ENCODE measurements at regions not wholly inside any gene's neighbourhood (a gene's known extent, or its start where the extent isn't known, plus 50 kb on each side); places are given as distances from the start of the nearest gene placed in this dataset.

DNA sequence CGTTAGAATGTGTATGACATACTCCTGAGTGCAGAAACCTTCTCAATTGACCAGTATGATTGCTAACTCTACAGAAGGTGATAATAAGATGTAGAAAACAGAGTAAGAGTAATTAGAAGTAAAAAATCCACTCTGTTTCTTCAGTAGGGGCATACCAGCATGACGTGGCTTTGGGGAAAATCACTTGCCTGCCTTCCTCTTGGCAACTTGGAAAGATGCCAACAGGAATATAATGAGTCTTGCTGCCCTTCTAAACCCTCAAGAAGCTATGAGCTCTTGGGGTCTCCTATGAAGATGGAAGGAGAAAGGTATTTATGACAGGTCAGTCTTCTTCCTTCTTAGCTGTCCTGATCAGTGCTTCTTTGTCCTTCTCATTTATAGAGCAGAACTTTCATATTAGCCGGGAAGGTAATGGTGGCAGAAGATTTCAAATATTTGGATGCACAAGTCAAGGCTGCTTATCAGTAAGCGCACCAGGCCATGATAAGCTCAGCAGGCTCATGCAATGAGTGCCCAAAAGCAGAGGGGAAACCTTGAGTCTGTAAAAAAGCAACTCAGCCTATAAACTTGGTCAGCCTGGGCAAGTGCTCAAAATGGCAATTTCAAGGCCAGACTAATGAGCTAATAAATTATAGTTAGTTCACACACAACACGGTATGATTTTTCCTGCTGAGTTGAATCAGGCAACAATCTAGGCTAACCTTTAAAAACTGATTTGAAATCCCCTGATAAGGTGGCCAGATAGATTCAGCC, 69.7 kb upstream of the PPARGC1A start:
- H2AFZ ChIP-seq (ENCODE audit: insufficient read depth, low read depth, low read length, poor library complexity, severe bottlenecking): no peak overlapping the region
- Mint-ChIP-seq H3K4me3 (no peak overlapping the region), H3K9me3 (peaks cover 0 to 3% (median 0%) of the 10 kb centered on the region in 7 donors), H3K36me3 (no peaks in the 10 kb centered on the region), H3K27ac (peak overlapping the region in 1 of 7 donors; percentile 53), H3K4me1 (peaks cover 7% of the 10 kb centered on the region), H3K27me3 (ENCODE audit: low read depth in 3 of 3) (peaks cover 0 to 5% (median 3%) of the 10 kb centered on the region in 3 donors)
- H3K79me2 ChIP-seq (ENCODE audit: insufficient read depth, low read length): no peaks in the 10 kb centered on the region
- peak in 1 of 3 donors; percentile 55 for DNase-seq
- H3K9ac ChIP-seq (ENCODE audit: insufficient read depth, low read length, poor library complexity, severe bottlenecking): no peak overlapping the region
- no peaks in the 10 kb centered on the region for H3K4me1 ChIP-seq (ENCODE audit: control insufficient read depth in 1 of 2, insufficient read depth in 2 of 2, low read length in 2 of 2)
- no peak overlapping the region for H3K27ac ChIP-seq (ENCODE audit: low read depth in 1 of 2, low read length in 2 of 2)
- no peak overlapping the region for H3K4me3 ChIP-seq (replicated peaks in 1 of 3; ENCODE audit: low read depth in 2 of 3, low read length in 3 of 3)
- no peaks in the 10 kb centered on the region for H3K36me3 ChIP-seq (replicated peaks in 1 of 2; ENCODE audit: control insufficient read depth in 1 of 2, insufficient read depth in 2 of 2, low read length in 2 of 2)
- H3K4me2 ChIP-seq (replicated peaks; ENCODE audit: extremely low read depth, low read length, poor library complexity, severe bottlenecking): no peak overlapping the region
- H3K27me3 ChIP-seq (ENCODE audit: control insufficient read depth in 2 of 2, insufficient read depth in 2 of 2, low read length in 2 of 2): peaks cover 2% of the 10 kb centered on the region in 2 donors
- no peaks in the 10 kb centered on the region for H3K9me3 ChIP-seq (replicated peaks in 1 of 2; ENCODE audit: control insufficient read depth in 1 of 2, insufficient read depth in 1 of 2, low read length in 2 of 2)
- TF ChIP-seq, protein P1, sequence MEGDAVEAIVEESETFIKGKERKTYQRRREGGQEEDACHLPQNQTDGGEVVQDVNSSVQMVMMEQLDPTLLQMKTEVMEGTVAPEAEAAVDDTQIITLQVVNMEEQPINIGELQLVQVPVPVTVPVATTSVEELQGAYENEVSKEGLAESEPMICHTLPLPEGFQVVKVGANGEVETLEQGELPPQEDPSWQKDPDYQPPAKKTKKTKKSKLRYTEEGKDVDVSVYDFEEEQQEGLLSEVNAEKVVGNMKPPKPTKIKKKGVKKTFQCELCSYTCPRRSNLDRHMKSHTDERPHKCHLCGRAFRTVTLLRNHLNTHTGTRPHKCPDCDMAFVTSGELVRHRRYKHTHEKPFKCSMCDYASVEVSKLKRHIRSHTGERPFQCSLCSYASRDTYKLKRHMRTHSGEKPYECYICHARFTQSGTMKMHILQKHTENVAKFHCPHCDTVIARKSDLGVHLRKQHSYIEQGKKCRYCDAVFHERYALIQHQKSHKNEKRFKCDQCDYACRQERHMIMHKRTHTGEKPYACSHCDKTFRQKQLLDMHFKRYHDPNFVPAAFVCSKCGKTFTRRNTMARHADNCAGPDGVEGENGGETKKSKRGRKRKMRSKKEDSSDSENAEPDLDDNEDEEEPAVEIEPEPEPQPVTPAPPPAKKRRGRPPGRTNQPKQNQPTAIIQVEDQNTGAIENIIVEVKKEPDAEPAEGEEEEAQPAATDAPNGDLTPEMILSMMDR (IDR thresholded peaks at IDR 0.05): no peak
- no peaks in the 10 kb centered on the region for H4K20me1 ChIP-seq (ENCODE audit: insufficient read depth, low read length)
- intact Hi-C loops (cut with micrococcal nuclease): no loop called here
- WGBS (ENCODE audit: insufficient coverage): 71% methylated on average over 1 of the region's 5 CpGs

DNA sequence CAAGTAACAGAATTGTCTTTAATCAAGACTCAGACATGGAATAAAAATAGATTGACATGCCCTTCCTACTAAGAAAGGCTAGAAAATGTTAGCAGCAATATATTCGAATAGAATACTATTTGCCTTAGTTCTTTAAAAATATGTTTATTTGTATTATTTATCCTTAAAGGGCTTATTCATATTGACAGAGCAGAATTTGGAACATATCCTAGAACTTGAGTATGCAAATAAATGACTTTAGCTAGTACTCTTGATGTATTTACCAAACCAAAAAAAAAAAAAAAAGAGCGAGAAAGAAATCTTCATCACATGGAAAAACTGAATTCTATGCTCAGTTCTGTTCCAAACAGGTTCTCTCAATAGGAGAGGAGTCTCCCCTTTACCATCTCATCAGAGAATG, 68.9 kb upstream of the PPARGC1A start:
- H3K79me2 ChIP-seq (ENCODE audit: insufficient read depth, low read length): no peaks in the 10 kb centered on the region
- no peak for DNase-seq
- no peak overlapping the region for H3K4me2 ChIP-seq (replicated peaks; ENCODE audit: extremely low read depth, low read length, poor library complexity, severe bottlenecking)
- TF ChIP-seq, protein P1 (IDR thresholded peaks at IDR 0.05): no peak
- Mint-ChIP-seq H3K4me1 (peaks cover 7% of the 10 kb centered on the region), H3K4me3 (no peak overlapping the region), H3K27me3 (ENCODE audit: low read depth in 3 of 3) (peaks cover 0 to 5% (median 3%) of the 10 kb centered on the region in 3 donors), H3K27ac (peak overlapping the region in 1 of 7 donors; percentile 30), H3K36me3 (no peaks in the 10 kb centered on the region), H3K9me3 (peaks cover 0 to 3% (median 0%) of the 10 kb centered on the region in 7 donors)
- no peaks in the 10 kb centered on the region for H3K4me1 ChIP-seq (ENCODE audit: control insufficient read depth in 1 of 2, insufficient read depth in 2 of 2, low read length in 2 of 2)
- no peak overlapping the region for H3K9ac ChIP-seq (ENCODE audit: insufficient read depth, low read length, poor library complexity, severe bottlenecking)
- H3K4me3 ChIP-seq (replicated peaks in 1 of 3; ENCODE audit: low read depth in 2 of 3, low read length in 3 of 3): no peak overlapping the region
- intact Hi-C loops (cut with micrococcal nuclease): no loop called here
- no peaks in the 10 kb centered on the region for H3K9me3 ChIP-seq (replicated peaks in 1 of 2; ENCODE audit: control insufficient read depth in 1 of 2, insufficient read depth in 1 of 2, low read length in 2 of 2)
- no peaks in the 10 kb centered on the region for H4K20me1 ChIP-seq (ENCODE audit: insufficient read depth, low read length)
- WGBS (ENCODE audit: insufficient coverage): no CpG with 5 or more reads among the region's 2 CpGs
- H2AFZ ChIP-seq (ENCODE audit: insufficient read depth, low read depth, low read length, poor library complexity, severe bottlenecking): no peak overlapping the region
- H3K36me3 ChIP-seq (replicated peaks in 1 of 2; ENCODE audit: control insufficient read depth in 1 of 2, insufficient read depth in 2 of 2, low read length in 2 of 2): no peaks in the 10 kb centered on the region
- H3K27ac ChIP-seq (ENCODE audit: low read depth in 1 of 2, low read length in 2 of 2): no peak overlapping the region
- H3K27me3 ChIP-seq (ENCODE audit: control insufficient read depth in 2 of 2, insufficient read depth in 2 of 2, low read length in 2 of 2): peaks cover 2% of the 10 kb centered on the region in 2 donors

Data from CD14-positive monocyte (primary cell).